SK-N-SH treated with all-trans-retinoic acid at 6 μM for 48 hours (cell line): ENCODE measurements at regions not wholly inside any gene's neighbourhood (a gene's known extent, or its start where the extent isn't known, plus 50 kb on each side); places are given as distances from the start of the nearest gene placed in this dataset.

Source experiments
- ARNTL ChIP-seq: fragments of 450-650 bp; formaldehyde crosslinking; IDR thresholded peaks from 2 replicates; pipeline ENCODE4 v1.5.0; 2020; ENCODE audit warnings: low read depth, mild to moderate bottlenecking, moderate library complexity, borderline replicate concordance
- CREB5 ChIP-seq: fragments of 250-450 bp; sonication (Bioruptor Pico); IDR thresholded peaks from 2 replicates; pipeline ENCODE4 v1.5.1; 2020; ENCODE audit warnings: low read depth, mild to moderate bottlenecking, moderate library complexity
- GLIS3 ChIP-seq: fragments of 250-450 bp; sonication (Bioruptor Pico); IDR thresholded peaks from 2 replicates; pipeline ENCODE4 v1.5.0; 2020; ENCODE audit warnings: mild to moderate bottlenecking, moderate library complexity
- PPARA ChIP-seq: fragments of 250-450 bp; sonication (Bioruptor Pico); IDR thresholded peaks from 2 replicates; pipeline ENCODE4 v1.5.0; 2020; ENCODE audit warnings: mild to moderate bottlenecking, borderline replicate concordance
- RARB ChIP-seq: fragments of 250-450 bp; sonication (Bioruptor Pico); IDR thresholded peaks from 2 replicates; pipeline ENCODE4 v1.8.0; 2021; ENCODE audit warnings: mild to moderate bottlenecking, moderate library complexity
- ZNF70 ChIP-seq: fragments of 450-650 bp; formaldehyde crosslinking; IDR thresholded peaks from 2 replicates; pipeline ENCODE4 v1.5.0; 2020; ENCODE audit warnings: mild to moderate bottlenecking, moderate library complexity
- ZNF8 ChIP-seq: fragments of 450-650 bp; formaldehyde crosslinking; IDR thresholded peaks from 2 replicates; pipeline ENCODE4 v1.5.0; 2020; ENCODE audit warnings: mild to moderate bottlenecking, moderate library complexity
- TF ChIP-seq, protein P1 (sequence below): fragments of 250-450 bp; sonication (Bioruptor Pico); IDR thresholded peaks from 2 replicates; pipeline ENCODE4 v1.8.0; 2020; ENCODE audit warnings: mild to moderate bottlenecking, moderate library complexity, borderline replicate concordance

DNA sequence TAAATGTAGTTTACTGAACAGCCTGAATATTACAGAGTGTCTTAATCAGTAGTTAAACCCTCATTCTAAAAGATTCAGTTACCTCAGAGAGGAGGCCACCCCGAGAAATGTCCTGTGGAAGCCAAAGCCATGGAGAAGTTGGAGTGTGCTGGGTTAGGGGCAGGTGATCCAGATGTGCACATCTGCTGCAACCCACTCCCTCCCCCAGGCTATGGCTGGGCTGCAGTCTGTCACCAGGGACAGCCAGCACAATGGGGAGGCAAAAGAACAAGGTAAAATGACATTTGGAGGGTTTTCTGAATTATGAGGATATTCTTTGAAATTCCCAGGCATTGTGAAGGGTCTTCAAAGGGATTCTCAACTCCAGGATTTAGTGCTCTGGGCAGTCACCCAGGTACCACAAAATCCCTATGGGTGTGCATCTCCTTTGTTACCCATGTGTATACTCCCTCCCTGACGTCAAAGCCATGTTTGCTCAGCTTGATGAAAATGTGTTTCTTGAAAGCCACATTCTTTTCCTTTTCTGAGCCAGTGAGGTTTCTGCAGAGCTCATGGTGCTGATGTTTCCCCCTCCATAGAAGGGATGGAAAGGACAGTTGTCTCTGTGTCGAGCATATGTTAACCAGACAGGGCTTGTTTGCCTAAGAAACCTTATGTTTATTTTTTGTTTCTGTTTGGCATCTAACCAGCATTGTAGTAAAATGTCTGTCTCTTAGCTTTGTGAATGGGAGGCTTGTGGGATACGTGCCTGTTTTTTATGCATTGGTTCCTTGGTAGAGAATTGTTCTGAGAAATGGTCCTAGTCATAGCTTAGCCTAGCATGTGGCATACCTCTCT lies 212.3 kb upstream of the TBX18 start:
- no peak for TF ChIP-seq CREB5 (CRISPR knock-in tag)
- TF ChIP-seq ZNF70 (CRISPR knock-in tag): no peak
- no peak for TF ChIP-seq RARB (CRISPR knock-in tag)
- TF ChIP-seq GLIS3 (CRISPR knock-in tag): no peak
- TF ChIP-seq, protein P1, sequence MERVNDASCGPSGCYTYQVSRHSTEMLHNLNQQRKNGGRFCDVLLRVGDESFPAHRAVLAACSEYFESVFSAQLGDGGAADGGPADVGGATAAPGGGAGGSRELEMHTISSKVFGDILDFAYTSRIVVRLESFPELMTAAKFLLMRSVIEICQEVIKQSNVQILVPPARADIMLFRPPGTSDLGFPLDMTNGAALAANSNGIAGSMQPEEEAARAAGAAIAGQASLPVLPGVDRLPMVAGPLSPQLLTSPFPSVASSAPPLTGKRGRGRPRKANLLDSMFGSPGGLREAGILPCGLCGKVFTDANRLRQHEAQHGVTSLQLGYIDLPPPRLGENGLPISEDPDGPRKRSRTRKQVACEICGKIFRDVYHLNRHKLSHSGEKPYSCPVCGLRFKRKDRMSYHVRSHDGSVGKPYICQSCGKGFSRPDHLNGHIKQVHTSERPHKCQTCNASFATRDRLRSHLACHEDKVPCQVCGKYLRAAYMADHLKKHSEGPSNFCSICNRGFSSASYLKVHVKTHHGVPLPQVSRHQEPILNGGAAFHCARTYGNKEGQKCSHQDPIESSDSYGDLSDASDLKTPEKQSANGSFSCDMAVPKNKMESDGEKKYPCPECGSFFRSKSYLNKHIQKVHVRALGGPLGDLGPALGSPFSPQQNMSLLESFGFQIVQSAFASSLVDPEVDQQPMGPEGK: no peak
- TF ChIP-seq ZNF8 (CRISPR knock-in tag): no peak
- no peak for TF ChIP-seq PPARA (CRISPR knock-in tag)
- no peak for TF ChIP-seq ARNTL
